Sigmoid colon (tissue), 4 donors: ENCODE measurements at regions not wholly inside any gene's neighbourhood (a gene's known extent, or its start where the extent isn't known, plus 50 kb on each side); places are given as distances from the start of the nearest gene placed in this dataset.

Experiments
- EP300 ChIP-seq, 4 donors: sonication (generic); formaldehyde crosslinking; IDR thresholded peaks; one replicate each; pipeline ENCODE4 v1.6.1; 2017; ENCODE audit warnings: antibody characterized with exemption in 4 of 4
- POLR2A ChIP-seq, 2 donors: fragments of 450-650 bp; IDR thresholded peaks; one replicate each; pipeline ENCODE4 v1.6.1; 2016; ENCODE audit warnings: antibody characterized with exemption in 2 of 2, mild to moderate bottlenecking in 2 of 2, moderate library complexity in 2 of 2
- POLR2AphosphoS5 ChIP-seq, 4 donors: sonication (generic); formaldehyde crosslinking; IDR thresholded peaks; one replicate each; pipeline ENCODE4 v1.6.1; 2017; ENCODE audit warnings: antibody characterized with exemption in 4 of 4
- TF ChIP-seq, protein P1 (sequence below), 4 experiments: fragments of 450-650 bp in 3 of 4; fragments of 200-600 bp in 1 of 4; IDR thresholded peaks; one replicate each; pipeline ENCODE4 v1.5.1; 2016 to 2019; ENCODE audit warnings: antibody characterized with exemption in 4 of 4, mild to moderate bottlenecking in 3 of 4, moderate library complexity in 2 of 4

DNA sequence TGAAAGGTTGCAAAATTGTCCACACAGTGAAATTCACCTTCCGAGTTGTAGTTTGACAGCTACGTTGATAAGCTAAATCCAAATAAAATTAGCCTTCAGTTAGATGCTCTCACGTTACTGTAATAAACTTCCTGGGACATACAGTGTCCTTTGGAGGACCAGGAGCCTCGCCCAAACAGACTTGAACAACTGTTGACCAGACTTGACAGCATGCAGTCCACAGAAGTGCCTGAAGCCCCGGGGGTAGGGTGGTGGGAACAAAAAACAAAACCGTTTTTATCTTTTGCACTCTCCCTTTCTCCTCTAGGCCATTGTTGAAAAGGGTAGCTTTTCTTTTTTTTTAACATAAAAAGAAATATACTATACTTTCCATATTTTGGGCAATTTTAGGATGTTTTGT, 172.8 kb upstream of the SAMSN1 start:
- TF ChIP-seq, protein P1, sequence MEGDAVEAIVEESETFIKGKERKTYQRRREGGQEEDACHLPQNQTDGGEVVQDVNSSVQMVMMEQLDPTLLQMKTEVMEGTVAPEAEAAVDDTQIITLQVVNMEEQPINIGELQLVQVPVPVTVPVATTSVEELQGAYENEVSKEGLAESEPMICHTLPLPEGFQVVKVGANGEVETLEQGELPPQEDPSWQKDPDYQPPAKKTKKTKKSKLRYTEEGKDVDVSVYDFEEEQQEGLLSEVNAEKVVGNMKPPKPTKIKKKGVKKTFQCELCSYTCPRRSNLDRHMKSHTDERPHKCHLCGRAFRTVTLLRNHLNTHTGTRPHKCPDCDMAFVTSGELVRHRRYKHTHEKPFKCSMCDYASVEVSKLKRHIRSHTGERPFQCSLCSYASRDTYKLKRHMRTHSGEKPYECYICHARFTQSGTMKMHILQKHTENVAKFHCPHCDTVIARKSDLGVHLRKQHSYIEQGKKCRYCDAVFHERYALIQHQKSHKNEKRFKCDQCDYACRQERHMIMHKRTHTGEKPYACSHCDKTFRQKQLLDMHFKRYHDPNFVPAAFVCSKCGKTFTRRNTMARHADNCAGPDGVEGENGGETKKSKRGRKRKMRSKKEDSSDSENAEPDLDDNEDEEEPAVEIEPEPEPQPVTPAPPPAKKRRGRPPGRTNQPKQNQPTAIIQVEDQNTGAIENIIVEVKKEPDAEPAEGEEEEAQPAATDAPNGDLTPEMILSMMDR (IDR thresholded peaks at IDR 0.05), result no peak
- no peak for TF ChIP-seq POLR2A (IDR thresholded peaks at IDR 0.05)
- TF ChIP-seq POLR2AphosphoS5 (IDR thresholded peaks at IDR 0.05), result no peak
- TF ChIP-seq EP300 (IDR thresholded peaks at IDR 0.05), result no peak
